ENCODE measurements at regions not wholly inside any gene's neighbourhood (a gene's known extent, or its start where the extent isn't known, plus 50 kb on each side); places are given as distances from the start of the nearest gene placed in this dataset.
"Not testable (repeated sequence)": the region's sequence is repeated elsewhere in the genome, so short reads cannot be mapped to it uniquely, and the experiment has no call there.

DNA sequence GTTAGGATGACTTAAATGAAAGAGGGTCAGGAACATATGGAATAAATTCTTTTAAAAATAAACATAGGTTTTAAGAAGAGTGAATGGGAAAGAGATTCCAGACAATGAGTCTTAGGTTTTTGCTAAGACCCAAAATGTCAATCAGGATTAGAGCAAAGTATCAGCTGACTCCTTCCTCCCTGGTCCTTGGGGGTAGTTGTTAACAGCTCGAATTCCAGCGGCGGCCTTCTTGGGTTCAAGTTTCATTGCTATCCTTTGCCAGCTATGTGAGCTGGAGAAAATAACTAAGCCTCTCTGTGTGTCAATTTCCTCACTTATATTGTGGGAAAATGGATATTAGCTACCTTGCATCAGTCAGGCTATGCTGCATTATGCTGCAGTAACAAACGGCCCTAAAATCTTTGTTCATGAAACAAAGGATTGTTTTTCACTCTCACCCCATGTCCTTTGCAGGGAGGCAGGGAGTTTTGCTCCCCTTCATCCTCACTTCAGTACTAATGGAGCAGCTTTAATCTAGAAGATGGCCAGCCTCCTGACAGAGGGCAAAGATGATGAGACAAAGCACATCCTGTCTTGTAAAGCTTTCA lies 83.8 kb upstream of the RFLNA start:
- no peak for DNase-seq (ENCODE audit: low spot score)
- intact Hi-C loops (cut with DNase I): no loop called here

GRCh38 chr12:124211753-124212152 lies 83.1 kb upstream of the RFLNA start:
- no peak for DNase-seq (ENCODE audit: low spot score)
- intact Hi-C loops (cut with DNase I): no loop called here

- no peak for DNase-seq (ENCODE audit: low spot score)
- intact Hi-C loops (cut with DNase I): no loop called here
Observed at GRCh38 chr12:124213666-124214347, 81.1 kb upstream of the RFLNA start.

DNA sequence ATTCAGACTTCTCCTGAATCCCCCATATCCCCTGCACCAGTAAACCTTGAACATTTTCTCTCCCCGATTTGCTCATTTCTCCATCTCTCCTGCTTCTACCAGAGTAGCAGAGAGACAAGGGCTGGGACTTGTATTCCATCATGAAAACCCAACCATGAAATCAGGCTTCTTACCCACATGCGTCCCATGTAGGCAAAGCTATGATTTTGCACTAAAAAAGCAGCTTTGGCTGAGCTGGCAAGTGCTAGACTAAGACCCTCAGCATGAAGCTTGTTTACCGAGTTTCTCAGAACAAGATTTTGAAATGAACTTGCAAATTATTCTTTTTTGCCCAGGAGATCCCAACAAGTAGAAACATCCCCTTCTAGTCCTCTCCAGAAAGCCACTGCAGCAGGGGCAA lies 80.3 kb upstream of the RFLNA start:
- intact Hi-C loops (cut with DNase I): no loop called here
- DNase-seq (ENCODE audit: low spot score): no peak

DNA sequence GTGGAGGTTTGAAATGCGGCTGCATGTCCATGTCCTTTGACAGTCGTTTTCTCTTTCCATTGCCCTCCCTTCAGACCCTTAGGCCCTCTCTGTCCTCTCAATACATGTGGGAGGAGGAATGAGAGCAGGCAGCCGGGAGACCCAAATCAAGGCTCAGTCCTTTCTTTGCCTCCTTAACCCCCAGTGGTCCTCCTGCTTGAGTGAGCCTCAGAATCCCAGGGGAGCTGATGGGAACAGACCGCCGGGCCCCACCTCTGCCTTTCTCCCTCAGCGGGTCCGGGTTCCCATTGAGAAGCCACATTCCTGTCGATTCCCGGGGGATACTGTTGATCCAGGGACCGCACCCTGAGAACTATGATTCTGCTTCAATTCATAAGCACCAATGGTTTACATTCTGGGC lies 77.9 kb upstream of the RFLNA start:
- DNase-seq (ENCODE audit: low spot score): no peak
- intact Hi-C loops (cut with DNase I): no loop called here

- no peak for DNase-seq (ENCODE audit: low spot score)
- intact Hi-C loops (cut with DNase I): no loop called here
Observed at GRCh38 chr12:124217508-124218242, 77.2 kb upstream of the RFLNA start.

GRCh38 chr12:124218243-124218560 lies 76.7 kb upstream of the RFLNA start:
- no peak for DNase-seq (ENCODE audit: low spot score)
- intact Hi-C loops (cut with DNase I): no loop called here

DNA sequence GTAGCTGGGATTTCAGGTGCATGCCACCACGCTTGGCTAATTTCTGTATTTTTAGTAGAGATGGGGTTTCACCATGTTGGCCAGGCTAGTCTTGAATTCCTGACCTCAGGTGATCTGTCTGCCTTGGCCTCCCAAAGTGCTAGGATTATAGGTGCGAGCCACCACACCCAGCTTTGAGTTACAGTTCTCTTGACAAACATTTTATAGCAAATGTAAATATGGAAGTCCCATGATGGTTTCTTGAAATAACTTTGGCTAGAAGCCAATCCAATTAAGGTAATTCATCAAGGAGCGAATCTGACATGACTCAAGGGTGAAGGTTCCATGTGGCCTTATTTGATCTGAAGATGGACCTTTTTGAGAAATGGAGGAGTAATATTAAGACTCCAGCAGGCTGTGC lies 76.2 kb upstream of the RFLNA start:
- intact Hi-C loops (cut with DNase I); DNase-seq (ENCODE audit: low spot score): not testable (repeated sequence)

- no peak for DNase-seq (ENCODE audit: low spot score)
- intact Hi-C loops (cut with DNase I): no loop called here
Observed at GRCh38 chr12:124222368-124223245, 72.3 kb upstream of the RFLNA start.

DNA sequence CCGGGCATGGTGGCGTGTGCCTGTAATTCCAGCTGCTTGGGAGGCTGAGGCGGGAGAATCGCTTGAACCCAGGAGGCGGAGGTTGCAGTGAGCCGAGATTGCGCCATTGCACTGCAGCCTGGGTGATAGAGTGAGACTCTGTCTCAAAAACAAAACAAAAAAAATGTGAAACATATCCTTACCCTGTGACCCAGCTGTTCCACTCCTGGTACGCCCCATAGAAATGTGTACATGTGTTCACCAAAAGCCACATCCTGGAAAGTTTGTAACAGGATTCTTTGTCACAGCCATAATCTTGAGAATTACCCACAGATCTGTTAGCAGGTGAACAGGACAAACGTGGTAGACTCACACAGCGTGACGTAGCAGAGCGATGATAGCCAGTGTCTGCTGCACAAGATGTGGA lies 71.2 kb upstream of the RFLNA start:
- DNase-seq (ENCODE audit: low spot score); intact Hi-C loops (cut with DNase I): not testable (repeated sequence)

DNA sequence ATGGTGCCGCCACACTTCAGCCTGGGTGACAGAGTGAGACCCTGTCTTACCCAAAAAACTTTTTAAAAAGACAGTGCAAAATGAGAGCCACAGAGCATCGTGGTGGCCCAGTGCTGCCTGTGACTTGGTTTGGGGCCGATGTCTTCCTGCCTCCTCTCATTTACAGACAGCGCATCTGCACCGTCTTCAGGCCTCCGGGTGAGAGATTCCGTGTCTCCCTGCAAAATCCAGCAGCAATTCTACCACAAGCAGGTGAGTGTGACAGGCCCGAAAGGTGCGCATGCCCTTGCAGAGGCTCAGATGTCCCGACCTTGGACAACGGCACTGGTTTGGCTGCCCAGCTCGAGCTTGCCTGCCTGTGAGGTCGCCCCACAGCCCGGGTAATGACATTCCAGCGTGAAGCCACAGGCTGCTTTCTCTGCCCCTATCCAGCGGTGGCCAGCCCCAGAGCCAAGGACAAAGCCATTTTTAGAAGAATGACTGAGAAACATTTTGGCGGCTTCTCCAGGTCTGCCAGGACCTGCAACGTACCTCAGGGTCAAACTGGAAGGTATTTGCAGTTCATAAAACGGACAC lies 70.3 kb upstream of the RFLNA start:
- DNase-seq (ENCODE audit: low spot score): no peak
- intact Hi-C loops (cut with DNase I): no loop called here

DNA sequence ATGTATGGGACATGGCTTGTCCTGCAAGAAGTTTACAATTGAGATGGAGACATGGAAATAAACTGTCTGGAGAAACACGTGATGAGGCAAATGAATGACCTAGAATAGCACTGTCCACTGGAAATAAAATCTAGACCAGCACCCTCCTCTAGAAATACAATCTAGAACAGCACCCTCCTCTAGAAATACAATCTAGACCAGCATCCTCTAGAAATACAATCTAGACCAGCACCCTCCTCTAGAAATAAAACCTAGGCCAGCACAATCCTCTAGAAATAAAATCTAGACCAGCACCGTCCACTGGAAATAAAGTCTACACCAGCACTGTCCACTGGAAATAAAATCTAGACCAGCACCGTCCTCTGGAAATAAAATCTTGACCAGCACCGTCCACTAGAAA lies 69.2 kb upstream of the RFLNA start:
- DNase-seq (ENCODE audit: low spot score): no peak
- intact Hi-C loops (cut with DNase I): no loop called here

DNA sequence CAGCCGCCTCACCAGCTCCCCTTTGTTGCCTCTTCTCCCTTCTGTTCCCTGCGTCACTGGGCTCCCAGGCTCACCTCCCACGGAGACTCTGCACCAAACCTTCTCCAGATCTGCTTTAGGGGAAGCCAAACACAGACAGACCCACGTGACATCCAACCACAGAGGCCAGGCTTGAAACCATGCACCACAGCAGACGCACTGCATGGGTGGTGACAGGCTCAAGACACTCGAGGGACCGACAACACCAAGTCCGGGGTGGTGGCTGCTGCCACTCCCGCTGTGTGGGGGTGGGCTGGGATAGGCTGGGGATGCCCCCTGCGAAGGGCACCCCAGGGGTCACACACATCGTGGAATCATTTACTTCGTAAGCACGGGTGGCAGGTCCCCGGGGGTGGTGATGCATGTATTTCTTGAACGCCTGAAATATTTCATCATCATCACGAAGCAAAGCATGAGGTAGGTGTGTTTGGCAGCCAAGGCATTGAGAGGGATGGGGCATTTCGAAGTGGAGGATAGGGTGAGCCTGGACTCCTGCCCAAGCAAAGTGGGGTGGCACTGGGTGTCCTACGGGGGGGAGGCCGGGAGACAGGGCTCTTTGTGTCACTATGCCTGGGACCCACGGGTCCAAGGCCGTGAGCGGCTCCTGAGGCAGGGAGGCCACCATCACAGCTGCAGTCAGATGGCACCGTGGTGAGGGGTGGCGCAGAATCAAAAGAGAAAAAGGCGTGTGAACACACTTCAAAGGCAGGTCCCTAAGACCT lies 66.8 kb upstream of the RFLNA start:
- intact Hi-C loops (cut with DNase I): no loop called here

DNA sequence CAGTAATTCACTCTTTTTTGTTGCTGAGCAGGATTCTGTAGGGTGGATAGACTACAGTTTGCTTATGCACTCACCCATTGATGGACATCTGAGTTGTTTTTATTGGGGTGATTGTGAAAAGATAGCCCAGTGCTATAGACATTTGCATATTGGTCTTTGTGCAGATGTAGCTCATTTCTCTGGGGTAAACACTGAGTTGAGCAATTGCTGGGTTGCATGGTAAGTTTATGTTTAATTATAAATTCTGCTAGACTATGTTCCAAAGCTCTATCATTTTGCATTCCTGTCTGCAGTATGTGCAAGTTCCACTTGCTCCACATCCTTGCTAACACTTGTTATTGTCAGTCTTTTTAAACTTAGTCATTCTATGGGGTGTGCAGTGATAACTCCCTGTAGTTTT lies 65.4 kb upstream of the RFLNA start:
- intact Hi-C loops (cut with DNase I): no loop called here
- no peak for DNase-seq (ENCODE audit: low spot score)

More for the DNA sequence above, 66.8 kb upstream of the RFLNA start:
- no peak for DNase-seq (ENCODE audit: low spot score)

GRCh38 chr12:124230117-124230757 lies 64.7 kb upstream of the RFLNA start:
- no peak for DNase-seq (ENCODE audit: low spot score)
- intact Hi-C loops (cut with DNase I): no loop called here

DNA sequence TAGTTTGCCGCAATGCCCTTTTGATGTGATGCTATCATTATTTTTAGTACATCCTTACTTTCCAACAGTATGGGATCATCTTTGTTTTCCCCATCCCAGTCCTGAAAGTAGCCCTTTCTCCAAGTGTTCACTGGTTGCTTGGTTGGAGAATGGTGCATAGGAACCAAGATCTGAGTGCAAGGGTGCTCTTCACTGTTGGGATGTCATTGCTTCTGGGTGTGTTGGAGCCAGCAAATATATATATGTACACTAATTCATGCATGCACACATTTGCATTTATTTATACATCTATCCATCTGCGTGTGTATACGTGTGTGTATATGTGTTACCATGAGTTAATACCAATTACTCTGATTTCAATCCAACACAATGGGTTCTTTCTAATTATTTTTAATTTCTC lies 64.1 kb upstream of the RFLNA start:
- DNase-seq (ENCODE audit: low spot score): no peak
- intact Hi-C loops (cut with DNase I): no loop called here

GRCh38 chr12:124231980-124232653 lies 62.8 kb upstream of the RFLNA start:
- DNase-seq (ENCODE audit: low spot score): no peak

GRCh38 chr12:124232654-124232987 lies 62.3 kb upstream of the RFLNA start:
- intact Hi-C loops (cut with DNase I): no loop called here
- DNase-seq (ENCODE audit: low spot score): no peak

More at GRCh38 chr12:124231980-124232653, 62.8 kb upstream of the RFLNA start:
- intact Hi-C loops (cut with DNase I): no loop called here

All from cardiac septum (tissue), 1 donor.